ENCODE measurements at regions not wholly inside any gene's neighbourhood (a gene's known extent, or its start where the extent isn't known, plus 50 kb on each side); places are given as distances from the start of the nearest gene placed in this dataset.

DNA sequence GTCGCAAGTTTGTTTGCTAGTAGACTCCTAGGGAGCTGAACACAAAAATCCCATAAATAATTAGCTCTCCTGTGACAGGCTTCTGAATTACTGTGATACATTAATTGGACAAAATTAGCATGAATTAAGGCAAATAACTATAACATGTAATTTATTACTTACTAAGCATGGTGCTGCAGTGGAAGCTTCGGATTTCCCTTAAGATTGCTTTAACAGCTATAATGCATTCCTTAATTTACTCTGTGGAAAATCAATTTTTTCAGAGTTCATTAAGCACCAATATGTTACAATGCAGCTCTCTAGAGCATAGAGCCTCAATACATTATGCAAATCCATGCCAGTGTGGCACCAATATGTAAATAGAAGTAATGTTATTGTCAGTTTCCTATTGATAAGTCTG lies 201.5 kb downstream of the MDFIC start:
- TF ChIP-seq, protein P1, sequence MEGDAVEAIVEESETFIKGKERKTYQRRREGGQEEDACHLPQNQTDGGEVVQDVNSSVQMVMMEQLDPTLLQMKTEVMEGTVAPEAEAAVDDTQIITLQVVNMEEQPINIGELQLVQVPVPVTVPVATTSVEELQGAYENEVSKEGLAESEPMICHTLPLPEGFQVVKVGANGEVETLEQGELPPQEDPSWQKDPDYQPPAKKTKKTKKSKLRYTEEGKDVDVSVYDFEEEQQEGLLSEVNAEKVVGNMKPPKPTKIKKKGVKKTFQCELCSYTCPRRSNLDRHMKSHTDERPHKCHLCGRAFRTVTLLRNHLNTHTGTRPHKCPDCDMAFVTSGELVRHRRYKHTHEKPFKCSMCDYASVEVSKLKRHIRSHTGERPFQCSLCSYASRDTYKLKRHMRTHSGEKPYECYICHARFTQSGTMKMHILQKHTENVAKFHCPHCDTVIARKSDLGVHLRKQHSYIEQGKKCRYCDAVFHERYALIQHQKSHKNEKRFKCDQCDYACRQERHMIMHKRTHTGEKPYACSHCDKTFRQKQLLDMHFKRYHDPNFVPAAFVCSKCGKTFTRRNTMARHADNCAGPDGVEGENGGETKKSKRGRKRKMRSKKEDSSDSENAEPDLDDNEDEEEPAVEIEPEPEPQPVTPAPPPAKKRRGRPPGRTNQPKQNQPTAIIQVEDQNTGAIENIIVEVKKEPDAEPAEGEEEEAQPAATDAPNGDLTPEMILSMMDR (IDR thresholded peaks at IDR 0.05; ENCODE audit: low read length), result no peak
- TF ChIP-seq EZH2phosphoT487 (IDR thresholded peaks at IDR 0.05; ENCODE audit: low read length) (no peak), EZH2 (optimal IDR thresholded peaks at IDR 0.05; ENCODE audit: low read depth, low read length) (no peak)
